Activated CD4-positive, CD25-positive, alpha-beta regulatory T cell treated with anti-CD3 and anti-CD28 coated beads, Interleukin-2, amount 50 U/mL, for 16 hours (primary cell): ENCODE measurements at regions not wholly inside any gene's neighbourhood (a gene's known extent, or its start where the extent isn't known, plus 50 kb on each side); places are given as distances from the start of the nearest gene placed in this dataset.
"Not testable (repeated sequence)": the region's sequence is repeated elsewhere in the genome, so short reads cannot be mapped to it uniquely, and the experiment has no call there.

Source experiments
- DNase-seq: peaks from one replicate; pipeline ENCODE4 v3.0.0-alpha.2; 2020; ENCODE audit warnings: low read depth, low spot score

- no peak for DNase-seq
These were observed 285.4 kb upstream of the PMFBP1 start for GRCh38 chr16:72457243-72457940.

DNA sequence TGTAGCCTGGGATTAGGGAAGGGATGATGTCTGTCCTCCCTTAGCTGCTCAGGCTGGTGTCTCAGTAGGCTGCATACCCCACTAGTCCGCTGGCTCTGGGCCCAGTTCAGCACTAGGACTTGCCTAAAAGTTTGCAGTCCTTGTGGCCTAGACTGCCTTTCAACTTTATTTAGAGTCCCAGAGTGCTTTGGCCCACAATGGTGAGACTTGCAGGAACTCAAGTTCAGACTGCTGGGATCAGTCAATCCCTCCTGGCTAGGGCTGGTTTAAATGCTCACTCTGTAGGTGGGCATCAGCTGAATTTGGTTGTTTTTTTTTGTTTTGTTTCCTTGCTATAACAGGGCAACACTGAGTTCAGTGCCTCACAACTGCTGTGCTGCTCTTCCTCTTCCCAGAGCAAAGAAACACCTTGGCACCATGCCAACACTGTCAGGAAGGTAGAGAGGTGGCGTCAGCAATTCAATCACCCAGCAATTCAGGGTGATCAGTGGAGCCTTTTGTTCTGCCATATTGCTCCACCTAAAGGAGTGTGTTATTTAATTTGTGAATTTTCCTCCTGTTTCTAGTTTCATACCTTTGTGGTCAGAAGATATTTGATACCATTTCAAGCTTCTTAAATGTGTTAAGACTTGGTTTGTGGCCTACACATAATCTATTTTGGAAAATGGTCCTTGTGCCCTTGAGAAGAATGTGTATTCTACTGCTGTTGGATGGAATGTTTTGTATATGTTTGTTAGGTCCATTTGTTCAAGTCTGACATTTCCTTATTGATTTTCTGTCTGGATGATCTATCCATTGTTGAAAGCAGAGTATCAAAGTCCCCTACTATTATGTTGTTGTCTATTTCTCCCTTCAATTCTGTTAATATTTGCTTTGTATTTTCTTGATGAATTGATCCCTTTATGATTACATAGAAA, 284.0 kb upstream of the PMFBP1 start:
- no peak for DNase-seq

GRCh38 chr16:72453856-72454255, 281.9 kb upstream of the PMFBP1 start:
- not testable (repeated sequence) for DNase-seq

GRCh38 chr16:72444696-72445095, 272.7 kb upstream of the PMFBP1 start:
- DNase-seq = no peak

DNA sequence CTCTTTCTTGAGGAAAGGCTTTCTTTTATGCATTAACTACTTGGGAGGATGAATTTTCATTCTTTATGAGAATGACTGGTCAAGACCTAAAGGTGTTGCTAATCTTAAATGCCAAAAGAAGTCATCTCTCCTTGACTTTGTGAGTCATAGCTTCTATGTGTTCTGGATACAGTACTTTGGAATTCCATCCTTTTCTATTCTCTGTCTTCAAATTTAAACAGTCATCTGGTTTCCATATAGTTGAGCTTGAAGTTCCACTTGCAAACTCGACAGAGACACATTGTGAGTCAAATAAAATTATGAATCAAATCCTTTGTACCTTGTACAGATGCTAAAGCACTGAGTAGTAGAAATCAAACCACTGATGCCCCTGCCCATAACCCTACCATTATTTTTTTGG, 271.9 kb upstream of the PMFBP1 start:
- DNase-seq = no peak

DNA sequence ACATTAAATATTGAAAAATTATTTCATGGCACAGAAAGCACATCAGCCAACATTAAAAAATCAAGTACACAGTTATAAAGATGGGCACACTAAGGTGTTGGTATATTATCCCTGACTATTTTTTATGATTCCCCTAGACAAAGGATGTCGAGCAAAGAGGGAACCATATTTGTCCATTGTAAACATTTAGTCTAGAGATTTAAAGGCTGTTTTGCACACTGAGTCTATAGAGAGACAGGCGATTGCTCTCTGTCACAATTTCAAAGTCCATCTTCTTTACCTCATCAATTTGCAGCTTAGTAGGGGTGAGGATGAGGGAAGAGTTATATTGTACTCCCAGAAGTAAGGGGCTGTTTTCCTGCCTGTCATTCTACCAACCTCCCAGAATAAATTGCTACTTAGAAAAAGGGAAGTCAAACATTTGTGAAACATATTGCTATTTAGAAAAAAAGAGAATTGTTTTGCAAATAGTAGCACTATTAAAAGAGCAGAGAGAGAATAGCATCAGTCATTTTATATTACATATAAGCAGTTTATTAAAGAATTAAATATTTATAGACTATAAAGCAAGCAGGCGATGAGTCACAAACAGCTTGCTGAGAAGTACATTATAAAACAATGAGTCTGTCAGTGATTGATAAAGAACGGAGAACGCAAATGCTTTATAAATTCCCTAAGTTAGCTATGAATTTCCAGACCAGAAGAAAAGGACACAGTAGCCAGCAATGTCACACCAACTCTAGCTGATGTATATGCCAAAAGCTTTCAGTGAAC, 270.6 kb upstream of the PMFBP1 start:
- no peak for DNase-seq

DNA sequence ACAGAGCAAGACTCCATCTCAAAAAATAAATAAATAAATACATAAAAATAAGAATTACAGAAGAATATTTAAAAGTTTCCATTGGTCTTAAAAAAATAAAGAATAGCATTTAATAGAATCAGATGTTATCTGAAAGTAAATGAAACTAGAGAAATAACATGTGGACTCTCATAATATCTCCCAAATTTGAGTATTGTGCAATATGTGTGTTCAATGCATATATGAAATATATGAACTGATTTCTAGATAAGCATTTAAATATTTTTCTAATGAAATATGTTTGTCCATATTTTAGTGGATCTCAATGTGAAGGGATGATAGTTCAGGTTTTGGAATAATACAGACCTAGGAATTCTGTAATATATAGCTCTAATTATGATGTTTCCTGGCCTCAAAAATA, 265.9 kb upstream of the PMFBP1 start:
- no peak for DNase-seq

GRCh38 chr16:72434159-72434558, 262.2 kb upstream of the PMFBP1 start:
- DNase-seq = no peak

- DNase-seq = no peak
These were observed 258.2 kb upstream of the PMFBP1 start for GRCh38 chr16:72430121-72430520.

GRCh38 chr16:72429671-72430081, 257.7 kb upstream of the PMFBP1 start:
- DNase-seq = no peak

GRCh38 chr16:72428681-72429376, 256.9 kb upstream of the PMFBP1 start:
- no peak for DNase-seq

DNA sequence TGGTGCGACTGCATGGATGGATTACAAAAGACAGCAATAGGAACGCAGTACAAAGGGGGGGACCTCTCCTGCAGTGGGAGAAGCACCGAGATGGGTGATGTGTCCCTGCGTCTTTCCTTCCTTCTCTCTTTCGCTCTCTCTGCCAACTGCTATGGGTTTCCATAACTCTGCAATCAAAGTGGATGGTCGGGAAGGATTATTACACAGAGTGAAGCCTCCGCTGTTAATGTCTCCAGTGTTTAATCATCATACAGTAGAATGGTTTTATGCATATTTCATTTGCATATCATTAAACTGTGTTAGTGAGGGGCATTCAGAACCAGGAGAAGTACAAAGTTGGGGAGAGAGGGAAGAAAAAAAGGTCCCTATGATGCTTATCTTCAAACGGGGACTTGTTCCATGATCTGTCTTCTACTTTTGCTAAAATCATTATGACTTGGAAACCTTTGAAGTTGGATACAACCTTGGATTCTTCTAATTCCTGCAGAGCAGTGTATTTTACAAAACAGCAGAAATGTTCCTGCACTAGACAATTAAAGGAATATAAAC, 255.9 kb upstream of the PMFBP1 start:
- DNase-seq = no peak

GRCh38 chr16:72427051-72427782, 255.3 kb upstream of the PMFBP1 start:
- no peak for DNase-seq

- no peak for DNase-seq
These were observed 254.4 kb upstream of the PMFBP1 start for GRCh38 chr16:72426386-72426785.

- DNase-seq = no peak
These were observed 253.8 kb upstream of the PMFBP1 start for GRCh38 chr16:72425571-72426341.

DNA sequence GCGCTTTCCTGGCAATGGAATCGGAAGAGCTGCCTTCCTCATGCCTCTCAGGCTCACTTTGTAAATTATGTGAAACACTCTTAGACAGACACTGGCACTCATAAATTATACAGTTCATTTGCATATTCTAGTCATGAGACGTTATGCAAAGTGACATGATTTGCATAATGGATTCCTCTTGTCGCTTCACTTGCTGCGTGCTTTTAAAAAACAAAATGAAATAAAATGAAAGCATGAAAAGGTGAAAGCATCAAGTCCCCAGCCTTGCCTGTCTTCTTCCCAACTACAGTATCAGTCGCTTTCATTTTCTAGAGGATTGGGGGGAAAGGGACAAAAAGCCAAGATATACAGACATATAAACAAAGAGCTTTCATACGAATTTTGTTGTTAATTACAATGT, 252.8 kb upstream of the PMFBP1 start:
- DNase-seq = no peak

DNA sequence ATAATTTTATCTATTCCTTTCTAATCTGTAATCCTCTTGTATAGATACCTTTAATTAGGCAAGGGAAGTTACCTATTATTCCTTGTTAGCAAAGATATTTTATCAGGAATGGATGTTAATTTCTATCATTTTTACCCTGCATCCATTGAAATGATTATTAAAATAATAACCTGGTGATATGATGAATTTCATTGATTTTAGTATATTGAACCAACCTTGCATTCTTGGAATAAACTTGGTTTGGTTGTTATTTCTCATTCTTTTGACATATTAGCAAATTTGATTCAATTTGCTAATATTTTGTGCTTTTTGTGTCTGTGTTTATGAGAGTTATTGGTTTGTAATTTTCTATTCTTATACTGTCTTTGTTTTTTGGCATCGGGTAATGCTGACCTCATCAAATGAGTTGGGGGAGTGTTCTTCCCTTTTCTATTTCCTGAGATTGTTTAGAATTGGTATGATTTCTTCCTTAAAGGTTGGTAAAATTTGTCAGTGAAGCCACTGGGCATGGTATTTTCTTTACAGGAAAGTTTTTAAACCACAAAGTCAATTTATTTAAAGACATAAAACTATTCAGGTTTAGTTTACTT, 250.4 kb upstream of the PMFBP1 start:
- no peak for DNase-seq

GRCh38 chr16:72419638-72420037, 247.7 kb upstream of the PMFBP1 start:
- DNase-seq = no peak

DNA sequence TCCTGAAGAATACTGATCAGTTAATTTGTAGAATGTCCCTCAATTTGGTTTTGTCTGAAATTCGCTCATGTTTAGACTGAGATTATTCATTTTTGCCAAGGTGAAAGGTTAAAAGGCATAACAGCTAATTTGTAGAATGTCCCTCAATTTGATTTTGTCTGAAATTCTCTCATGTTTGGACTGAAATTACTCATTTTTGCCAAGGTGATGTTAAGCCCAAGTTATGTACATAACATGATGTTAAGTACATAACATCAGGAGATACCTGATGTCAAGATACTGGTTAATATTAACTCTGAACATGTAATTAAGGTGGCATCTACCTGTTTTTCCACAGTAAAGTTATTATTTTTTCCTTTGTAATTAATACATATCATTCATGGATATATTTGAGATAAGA, 243.4 kb upstream of the PMFBP1 start:
- DNase-seq = no peak
